Erythroblast (primary cell): ENCODE measurements at regions not wholly inside any gene's neighbourhood (a gene's known extent, or its start where the extent isn't known, plus 50 kb on each side); places are given as distances from the start of the nearest gene placed in this dataset.

Experiments used
- GATA1 ChIP-seq: IDR thresholded peaks from 2 replicates; pipeline ENCODE4 v1.6.1; 2011; ENCODE audit warnings: low read depth, mild to moderate bottlenecking, control low read depth, low read length, moderate library complexity
- POLR2A ChIP-seq: IDR thresholded peaks from 2 replicates; pipeline ENCODE4 v1.6.1; 2011; ENCODE audit warnings: mild to moderate bottlenecking, low read length

DNA sequence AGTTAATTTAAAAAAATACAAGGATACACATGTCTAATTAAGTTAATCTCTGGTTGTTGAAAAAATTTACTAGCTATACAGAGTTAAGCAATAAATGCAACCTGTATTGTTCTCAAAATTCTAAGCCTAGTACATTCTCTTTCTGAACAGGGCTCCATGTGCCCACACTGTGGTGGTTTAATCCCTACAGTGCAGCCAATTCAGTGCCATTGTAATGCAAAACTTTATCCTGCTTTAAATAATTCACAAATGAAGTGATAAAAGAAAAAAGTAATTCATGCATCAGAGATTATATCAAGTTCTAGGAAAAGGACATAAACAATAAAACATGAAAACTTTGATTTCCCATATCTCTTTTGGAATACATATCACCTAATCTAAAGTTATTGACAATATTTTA lies 1089.2 kb downstream of the C4orf33 start:
- TF ChIP-seq POLR2A (no peak), GATA1 (no peak)
